HG03108 (cell line): ENCODE measurements at regions not wholly inside any gene's neighbourhood (a gene's known extent, or its start where the extent isn't known, plus 50 kb on each side); places are given as distances from the start of the nearest gene placed in this dataset.
"Not testable (repeated sequence)": the region's sequence is repeated elsewhere in the genome, so short reads cannot be mapped to it uniquely, and the experiment has no call there.

Experiments
- ATAC-seq: cut with Tn5 transposase; IDR thresholded peaks from one replicate; pipeline ENCODE4 v1.9.1; 2021; ENCODE audit warnings: moderate library complexity; ENCODE audit not compliant: unreplicated experiment

GRCh38 chr14:43012817-43013216 is 1406.1 kb downstream of the LRFN5 start:
- no peak for ATAC-seq

DNA sequence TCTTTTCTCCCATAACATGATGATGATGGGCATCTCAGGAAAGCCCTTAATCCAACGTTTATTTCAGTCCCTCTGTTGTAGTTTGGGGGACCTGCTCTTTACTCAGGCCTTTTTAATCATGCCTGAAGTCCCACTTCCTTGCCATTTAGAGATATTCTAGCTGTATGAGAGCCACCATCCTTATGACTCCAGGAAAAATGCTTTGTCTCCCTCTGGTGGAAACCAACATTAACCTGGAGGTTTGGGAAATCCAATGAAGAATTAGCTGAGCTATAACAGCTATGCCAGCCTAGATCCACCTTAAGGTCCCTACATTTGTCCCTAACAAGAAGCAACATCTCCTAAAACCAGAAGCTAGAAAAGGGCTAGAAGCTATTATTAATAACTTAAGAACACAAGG is 1399.1 kb downstream of the LRFN5 start:
- no peak for ATAC-seq

- ATAC-seq = no peak
Observed at GRCh38 chr14:43003845-43004244, 1397.2 kb downstream of the LRFN5 start.

DNA sequence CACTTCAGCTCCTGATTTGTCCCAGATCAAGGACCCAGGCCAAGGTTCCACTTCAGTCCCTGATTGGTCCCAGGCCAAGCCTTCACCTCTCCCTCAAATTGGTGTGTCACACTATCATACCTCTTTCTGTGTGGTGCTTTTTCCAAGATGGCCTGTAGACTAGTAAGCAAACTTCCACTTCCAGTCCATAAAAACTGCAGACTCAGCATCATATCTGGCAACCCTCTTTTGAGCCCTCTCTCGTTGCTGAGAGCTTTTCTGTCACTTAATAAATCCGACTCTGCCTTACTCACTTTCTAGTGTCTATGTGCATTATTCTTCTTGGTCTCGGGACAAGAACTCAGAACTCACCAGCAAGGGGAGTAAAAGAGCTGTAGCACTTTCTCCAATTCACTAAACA is 1395.1 kb downstream of the LRFN5 start:
- no peak for ATAC-seq

GRCh38 chr14:42994051-42994736 is 1387.5 kb downstream of the LRFN5 start:
- no peak for ATAC-seq

DNA sequence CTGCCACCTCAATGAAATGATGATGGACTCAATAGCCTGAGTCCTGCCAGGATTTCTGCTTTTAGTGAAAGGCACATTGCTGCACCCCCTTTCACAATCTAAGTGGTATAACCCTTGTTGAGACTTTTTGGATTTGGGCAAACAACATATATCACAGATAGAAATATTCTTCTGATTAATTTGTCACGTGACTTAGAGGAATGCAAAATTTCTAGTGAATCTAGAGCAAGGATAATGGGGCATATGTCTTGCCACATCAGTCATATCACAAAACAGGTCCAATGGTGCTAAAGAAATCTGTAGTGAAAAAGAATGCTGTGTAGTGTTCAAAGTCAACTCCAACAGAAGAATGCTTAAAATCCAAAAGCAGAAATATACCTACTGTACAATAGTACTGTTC is 1386.3 kb downstream of the LRFN5 start:
- ATAC-seq = no peak

- ATAC-seq = no peak
Observed at GRCh38 chr14:42980419-42980818, 1373.7 kb downstream of the LRFN5 start.

DNA sequence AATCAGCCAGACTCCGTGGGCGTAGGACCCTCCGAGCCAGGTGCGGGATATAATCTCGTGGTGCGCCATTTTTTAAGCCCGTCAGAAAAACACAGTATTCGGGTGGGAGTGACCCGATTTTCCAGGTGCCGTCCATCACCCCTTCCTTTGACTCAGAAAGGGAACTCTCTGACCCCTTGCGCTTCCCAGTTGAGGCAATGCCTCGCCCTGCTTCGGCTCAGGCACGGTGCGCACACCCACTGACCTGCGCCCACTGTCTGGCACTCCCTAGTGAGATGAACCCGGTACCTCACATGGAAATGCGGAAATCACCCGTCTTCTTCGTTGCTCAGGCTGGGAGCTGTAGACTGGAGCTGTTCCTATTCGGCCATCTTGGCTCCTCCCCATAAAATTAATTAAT is 1366.5 kb downstream of the LRFN5 start:
- ATAC-seq = not testable (repeated sequence)

GRCh38 chr14:42965512-42965911 is 1358.8 kb downstream of the LRFN5 start:
- ATAC-seq = no peak

DNA sequence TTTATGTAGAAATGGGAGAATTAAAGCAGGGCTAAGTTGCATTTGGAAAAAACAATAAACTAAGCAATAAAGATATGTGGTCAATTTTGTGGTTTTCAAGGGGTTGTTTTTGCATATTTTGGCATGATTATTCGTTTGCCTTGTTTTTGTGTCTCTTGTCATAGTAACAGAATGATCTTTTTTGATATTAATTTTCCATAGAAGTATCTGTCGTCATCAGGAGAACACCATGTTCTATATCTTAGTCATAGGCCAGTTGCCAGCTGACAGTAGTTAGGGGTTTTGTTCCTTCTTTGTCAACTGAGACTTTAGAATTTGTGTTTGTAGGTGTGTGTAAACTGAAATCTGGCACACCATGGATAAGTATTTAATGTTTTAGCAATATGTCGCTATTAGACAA is 1354.8 kb downstream of the LRFN5 start:
- ATAC-seq = no peak

- ATAC-seq = no peak
Observed at GRCh38 chr14:42950363-42950762, 1343.7 kb downstream of the LRFN5 start.

DNA sequence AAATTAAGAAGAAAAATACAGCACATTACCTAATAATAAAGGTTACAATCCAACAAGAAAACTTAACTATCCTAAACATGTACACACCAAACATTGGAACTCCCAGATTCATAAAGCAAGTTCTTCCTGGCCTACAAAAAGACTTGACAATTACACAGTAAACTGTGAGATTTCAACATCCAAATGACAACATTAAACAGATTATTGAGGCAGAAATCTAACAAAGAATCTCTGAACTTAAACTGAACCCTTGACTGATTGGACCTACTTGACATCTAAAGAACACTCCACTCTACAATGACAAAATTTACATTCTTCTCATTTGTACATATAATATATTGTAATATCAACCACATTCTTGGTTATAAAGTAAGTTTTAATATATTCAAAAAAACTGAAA is 1341.3 kb downstream of the LRFN5 start:
- ATAC-seq = no peak

- ATAC-seq = no peak
Observed at GRCh38 chr14:42944284-42944683, 1337.6 kb downstream of the LRFN5 start.

DNA sequence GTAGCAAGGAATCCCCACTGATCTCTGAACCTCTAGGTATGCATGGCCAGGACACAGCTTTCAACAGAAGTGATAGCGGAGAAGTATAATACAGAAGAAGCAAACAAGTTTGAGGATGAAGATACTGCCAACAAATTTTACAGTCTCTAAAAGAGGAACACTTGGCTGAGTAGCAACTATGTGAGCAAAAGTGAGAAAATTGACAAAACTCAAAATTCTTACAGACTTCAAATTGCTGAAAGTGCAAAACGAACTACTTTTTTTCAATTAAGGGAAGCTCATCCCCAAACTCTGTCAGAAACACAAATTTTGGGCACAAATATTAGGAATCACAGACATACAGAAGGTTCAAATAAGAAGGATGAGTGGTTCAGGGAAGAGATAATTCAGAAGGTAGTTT is 1324.6 kb downstream of the LRFN5 start:
- no peak for ATAC-seq

DNA sequence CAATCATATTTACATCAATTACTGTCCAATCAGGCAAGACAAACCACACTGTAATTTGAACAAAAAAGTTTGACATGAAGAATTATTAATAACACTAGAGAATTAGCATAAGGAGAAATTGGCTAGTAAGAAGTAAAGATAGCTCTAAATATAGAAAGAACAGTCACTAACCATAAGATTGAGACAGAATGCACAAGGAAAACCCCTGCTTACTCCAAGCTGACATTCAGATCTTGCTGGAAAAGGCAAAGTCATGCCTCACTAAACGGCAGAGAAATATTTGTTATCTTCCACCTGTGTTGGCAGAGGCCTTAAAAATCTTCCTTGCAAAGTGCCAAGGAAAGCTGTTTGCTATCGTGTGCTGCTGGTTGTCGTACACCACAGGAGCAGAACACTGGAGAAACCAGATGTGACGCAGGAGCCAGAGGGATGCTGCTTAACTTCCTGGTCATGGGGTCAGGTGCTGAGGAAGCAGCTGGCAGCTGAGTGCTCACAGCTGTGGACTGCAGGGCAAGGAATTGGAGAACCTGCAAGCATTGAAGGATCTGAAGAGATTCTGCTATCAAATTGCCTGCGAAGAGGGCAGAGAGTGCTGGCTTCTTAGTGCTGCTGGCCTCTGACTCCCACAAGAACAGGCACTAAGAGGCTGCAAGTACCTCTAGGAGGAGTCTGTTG is 1323.3 kb downstream of the LRFN5 start:
- ATAC-seq = no peak

DNA sequence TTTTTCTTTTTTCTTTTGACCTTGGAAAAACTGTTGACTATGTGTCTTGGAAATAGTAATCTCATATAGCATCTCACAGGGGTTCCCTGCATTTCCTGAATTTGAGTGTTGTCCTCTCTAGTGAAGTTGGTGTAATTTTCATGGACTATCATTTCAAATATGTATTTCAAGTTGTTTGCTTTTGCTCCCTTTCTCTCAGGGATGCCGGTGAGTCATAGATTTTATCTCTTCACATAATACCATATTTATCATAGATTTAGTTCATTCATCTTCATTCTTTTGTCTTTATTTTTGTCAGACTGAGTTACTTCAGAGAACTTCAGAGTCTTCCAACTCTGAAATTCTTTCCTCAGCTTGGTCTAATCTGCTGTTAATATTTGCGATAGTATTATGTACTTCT is 1320.6 kb downstream of the LRFN5 start:
- no peak for ATAC-seq

GRCh38 chr14:42921901-42922300 is 1315.2 kb downstream of the LRFN5 start:
- ATAC-seq = no peak

DNA sequence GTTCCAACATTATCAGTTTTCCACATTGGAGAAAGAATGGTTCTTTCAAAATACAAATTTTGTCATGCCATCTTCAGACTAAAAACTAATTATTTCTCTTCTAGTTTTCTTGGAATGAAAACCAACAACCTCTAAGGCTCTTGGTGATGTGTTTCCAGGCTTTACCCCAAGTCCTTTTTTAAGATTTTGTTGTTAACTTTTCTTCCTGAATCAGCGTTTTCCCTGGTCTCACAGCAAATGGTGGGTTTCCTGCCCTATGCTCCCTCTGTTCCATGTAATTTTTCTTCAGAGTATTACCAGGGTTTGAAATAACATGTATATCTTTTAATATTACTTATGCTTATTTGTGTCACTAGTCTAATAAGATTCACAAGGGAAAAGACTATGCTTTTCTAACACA is 1311.9 kb downstream of the LRFN5 start:
- ATAC-seq = no peak

- ATAC-seq = no peak
Observed at GRCh38 chr14:42911642-42912041, 1305.0 kb downstream of the LRFN5 start.

GRCh38 chr14:42909659-42910058 is 1303.0 kb downstream of the LRFN5 start:
- no peak for ATAC-seq

GRCh38 chr14:42893183-42893582 is 1286.5 kb downstream of the LRFN5 start:
- ATAC-seq = no peak

- ATAC-seq = no peak
Observed at GRCh38 chr14:42884100-42884499, 1277.4 kb downstream of the LRFN5 start.

DNA sequence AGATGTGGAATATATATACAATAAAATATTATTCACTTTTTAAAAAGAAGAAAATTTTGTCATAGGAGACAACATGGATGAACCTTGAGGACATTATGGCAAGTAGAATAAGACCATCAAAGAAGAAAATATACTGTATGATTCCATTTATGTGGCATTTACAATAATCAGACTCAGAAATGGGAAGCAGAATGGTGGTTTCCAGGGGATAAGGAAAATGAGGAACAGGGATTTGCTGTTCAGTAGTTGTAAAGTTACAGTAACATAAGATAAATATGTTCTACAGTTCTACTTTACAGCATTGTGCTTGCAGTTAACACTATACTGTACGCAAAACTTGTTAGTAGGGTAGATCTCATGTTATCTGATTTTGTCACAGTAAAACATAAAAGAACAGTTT is 1271.0 kb downstream of the LRFN5 start:
- no peak for ATAC-seq
